Loucy (cell line): ENCODE measurements at regions not wholly inside any gene's neighbourhood (a gene's known extent, or its start where the extent isn't known, plus 50 kb on each side); places are given as distances from the start of the nearest gene placed in this dataset.

Experiments
- EZH2phosphoT487 ChIP-seq: fragments of 200-600 bp; IDR thresholded peaks from 2 replicates; pipeline ENCODE4 v1.6.1; 2018; ENCODE audit warnings: antibody characterized with exemption, mild to moderate bottlenecking, moderate library complexity, borderline replicate concordance
- TF ChIP-seq, protein P1 (sequence below): fragments of 200-600 bp; sonication (generic); conservative IDR thresholded peaks from 2 replicates; pipeline ENCODE4 v1.5.1; 2014; ENCODE audit warnings: mild to moderate bottlenecking, antibody characterized with exemption, low read length

DNA sequence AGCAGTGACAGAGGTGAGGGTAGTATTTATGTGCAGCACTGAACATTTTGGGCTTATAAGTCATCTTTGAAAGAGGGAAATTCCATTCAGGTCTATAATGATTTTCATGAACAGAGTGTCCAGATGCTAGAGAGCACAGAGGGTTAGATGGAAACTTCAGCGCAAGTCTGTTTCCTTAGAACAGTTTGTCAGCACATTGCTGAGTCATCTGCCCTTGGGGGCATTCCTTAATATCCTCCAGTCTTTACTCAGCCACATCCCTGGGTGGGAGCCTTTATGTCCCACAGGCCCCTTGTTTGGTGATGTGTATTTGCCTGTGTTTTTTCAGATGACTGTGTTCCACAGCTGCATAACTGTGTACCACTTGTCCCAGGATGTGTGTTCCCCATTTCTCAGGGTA is 138.5 kb upstream of the S1PR3 start:
- TF ChIP-seq, protein P1, sequence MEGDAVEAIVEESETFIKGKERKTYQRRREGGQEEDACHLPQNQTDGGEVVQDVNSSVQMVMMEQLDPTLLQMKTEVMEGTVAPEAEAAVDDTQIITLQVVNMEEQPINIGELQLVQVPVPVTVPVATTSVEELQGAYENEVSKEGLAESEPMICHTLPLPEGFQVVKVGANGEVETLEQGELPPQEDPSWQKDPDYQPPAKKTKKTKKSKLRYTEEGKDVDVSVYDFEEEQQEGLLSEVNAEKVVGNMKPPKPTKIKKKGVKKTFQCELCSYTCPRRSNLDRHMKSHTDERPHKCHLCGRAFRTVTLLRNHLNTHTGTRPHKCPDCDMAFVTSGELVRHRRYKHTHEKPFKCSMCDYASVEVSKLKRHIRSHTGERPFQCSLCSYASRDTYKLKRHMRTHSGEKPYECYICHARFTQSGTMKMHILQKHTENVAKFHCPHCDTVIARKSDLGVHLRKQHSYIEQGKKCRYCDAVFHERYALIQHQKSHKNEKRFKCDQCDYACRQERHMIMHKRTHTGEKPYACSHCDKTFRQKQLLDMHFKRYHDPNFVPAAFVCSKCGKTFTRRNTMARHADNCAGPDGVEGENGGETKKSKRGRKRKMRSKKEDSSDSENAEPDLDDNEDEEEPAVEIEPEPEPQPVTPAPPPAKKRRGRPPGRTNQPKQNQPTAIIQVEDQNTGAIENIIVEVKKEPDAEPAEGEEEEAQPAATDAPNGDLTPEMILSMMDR, result no peak
- no peak for TF ChIP-seq EZH2phosphoT487
